GM23338 (cell line): ENCODE measurements at regions not wholly inside any gene's neighbourhood (a gene's known extent, or its start where the extent isn't known, plus 50 kb on each side); places are given as distances from the start of the nearest gene placed in this dataset.

Source experiments
- ATAC-seq: fragments of 200-7000 bp; cut with Tn5 transposase; 3 replicates; pipeline ENCODE4 v1.9.1; 2020
- DNase-seq: peaks from one replicate; pipeline ENCODE4 v3.0.0-alpha.2; 2015; ENCODE audit warnings: low spot score
- H2AFZ ChIP-seq: fragments of 200-600 bp; sonication (generic); 2 replicates; pipeline ENCODE4 v1.8.0; 2016; ENCODE audit warnings: antibody characterized with exemption, mild to moderate bottlenecking, moderate library complexity
- H3F3A ChIP-seq: fragments of 200-600 bp; sonication (generic); replicated peaks from 2 replicates; pipeline ENCODE4 v1.8.0; 2017; ENCODE audit warnings: antibody characterized with exemption, mixed run types, low read depth
- H3K27ac ChIP-seq: fragments of 200-600 bp; sonication (generic); 2 replicates; pipeline ENCODE4 v1.6.1; 2016; ENCODE audit warnings: low read depth
- H3K27me3 ChIP-seq: fragments of 200-600 bp; sonication (generic); 2 replicates; pipeline ENCODE4 v1.8.0; 2016; ENCODE audit warnings: mild to moderate bottlenecking, mixed run types, moderate library complexity; ENCODE audit not compliant: insufficient read depth
- H3K36me3 ChIP-seq: fragments of 200-600 bp; sonication (generic); 2 replicates; pipeline ENCODE4 v1.8.0; 2016; ENCODE audit warnings: mild to moderate bottlenecking; ENCODE audit not compliant: insufficient read depth
- H3K4me1 ChIP-seq: fragments of 200-600 bp; sonication (generic); 2 replicates; pipeline ENCODE4 v1.8.0; 2016; ENCODE audit warnings: mild to moderate bottlenecking, moderate library complexity; ENCODE audit not compliant: insufficient read depth
- H3K4me2 ChIP-seq: fragments of 200-600 bp; sonication (generic); 2 replicates; pipeline ENCODE4 v1.7.1; 2017; ENCODE audit warnings: mixed run types
- H3K4me3 ChIP-seq: fragments of 200-600 bp; sonication (generic); 2 replicates; pipeline ENCODE4 v1.6.1; 2016; ENCODE audit warnings: mixed run types
- H3K79me2 ChIP-seq: fragments of 200-600 bp; sonication (generic); replicated peaks from 2 replicates; pipeline ENCODE4 v1.8.0; 2017; ENCODE audit warnings: mild to moderate bottlenecking; ENCODE audit not compliant: insufficient read depth
- H3K9me2 ChIP-seq: fragments of 200-600 bp; sonication (generic); 2 replicates; pipeline ENCODE4 v1.8.0; 2017; ENCODE audit not compliant: insufficient read depth
- H4K20me1 ChIP-seq: fragments of 200-600 bp; sonication (generic); replicated peaks from 2 replicates; pipeline ENCODE4 v1.8.0; 2017; ENCODE audit warnings: mild to moderate bottlenecking; ENCODE audit not compliant: insufficient read depth
- H3K27ac Mint-ChIP-seq: 2 replicates; pipeline ENCODE4 v1.8.0; 2020; ENCODE audit warnings: inconsistent platforms, mild to moderate bottlenecking, moderate library complexity, mixed read lengths
- H3K27me3 Mint-ChIP-seq: 3 replicates; pipeline ENCODE4 v1.8.0; 2022; ENCODE audit warnings: low read depth, mild to moderate bottlenecking, moderate library complexity, mixed read lengths, inconsistent platforms; ENCODE audit not compliant: insufficient read depth, poor library complexity
- H3K36me3 Mint-ChIP-seq: 3 replicates; pipeline ENCODE4 v1.8.0; 2021; ENCODE audit warnings: low read depth, mild to moderate bottlenecking, inconsistent platforms, moderate library complexity, mixed read lengths
- H3K4me1 Mint-ChIP-seq: 3 replicates; pipeline ENCODE4 v1.8.0; 2020; ENCODE audit warnings: mild to moderate bottlenecking, inconsistent platforms, mixed read lengths
- H3K4me3 Mint-ChIP-seq: 3 replicates; pipeline ENCODE4 v1.8.0; 2021; ENCODE audit warnings: moderate library complexity, mild to moderate bottlenecking, inconsistent platforms, mixed read lengths
- H3K9me3 Mint-ChIP-seq: 3 replicates; pipeline ENCODE4 v1.8.0; 2020; ENCODE audit warnings: moderate library complexity, mild to moderate bottlenecking, inconsistent platforms, mixed read lengths
- CREB1 ChIP-seq: fragments of 250-450 bp; sonication (Bioruptor Pico); IDR thresholded peaks from 2 replicates; pipeline ENCODE4 v1.5.0; 2020; ENCODE audit warnings: low read depth, mild to moderate bottlenecking, moderate library complexity
- EZH2 ChIP-seq: fragments of 200-600 bp; sonication (generic); IDR thresholded peaks from one replicate; pipeline ENCODE4 v1.8.0; 2017; ENCODE audit warnings: antibody characterized with exemption, mild to moderate bottlenecking, low read depth; ENCODE audit not compliant: unreplicated experiment
- EZH2phosphoT487 ChIP-seq: fragments of 200-600 bp; sonication (generic); IDR thresholded peaks from one replicate; pipeline ENCODE4 v1.8.1; 2018; ENCODE audit warnings: antibody characterized with exemption; ENCODE audit not compliant: unreplicated experiment
- JUNB ChIP-seq: IDR thresholded peaks from one replicate; pipeline ENCODE4 v1.6.1; 2016; ENCODE audit warnings: antibody characterized with exemption; ENCODE audit not compliant: unreplicated experiment
- NANOG ChIP-seq: IDR thresholded peaks from 2 replicates; pipeline ENCODE4 v1.6.1; 2016; ENCODE audit warnings: antibody characterized with exemption, borderline replicate concordance
- POLR2AphosphoS5 ChIP-seq: IDR thresholded peaks from 2 replicates; pipeline ENCODE4 v1.6.1; 2016; ENCODE audit warnings: antibody characterized with exemption, low read depth
- STAT1 ChIP-seq: IDR thresholded peaks from one replicate; pipeline ENCODE4 v1.6.1; 2016; ENCODE audit warnings: antibody characterized with exemption; ENCODE audit not compliant: unreplicated experiment
- ZNF114 ChIP-seq: fragments of 250-450 bp; sonication (Bioruptor Pico); IDR thresholded peaks from 2 replicates; pipeline ENCODE4 v1.5.0; 2020; ENCODE audit warnings: mild to moderate bottlenecking, moderate library complexity
- ZNF331 ChIP-seq: fragments of 250-450 bp; sonication (Bioruptor Pico); IDR thresholded peaks from 2 replicates; pipeline ENCODE4 v1.5.0; 2020; ENCODE audit warnings: low read depth, mild to moderate bottlenecking, moderate library complexity
- TF ChIP-seq, protein P1 (sequence below): fragments of 250-450 bp; sonication (Bioruptor Pico); IDR thresholded peaks from 2 replicates; pipeline ENCODE4 v1.5.0; 2020; ENCODE audit warnings: mild to moderate bottlenecking, moderate library complexity
- TF ChIP-seq, protein P2 (sequence below), 2 experiments: fragments of 200-600 bp in 1 of 2; sonication (generic) in 1 of 2; conservative IDR thresholded peaks; 2 replicates each; pipeline versions ENCODE4 v1.5.1 to v1.6.1; 2016 to 2017; ENCODE audit warnings: antibody characterized with exemption in 2 of 2, low read depth in 2 of 2, mild to moderate bottlenecking in 2 of 2, moderate library complexity in 1 of 2
- TF ChIP-seq, protein P3 (sequence below): IDR thresholded peaks from one replicate; pipeline ENCODE4 v1.6.1; 2018; ENCODE audit warnings: antibody characterized with exemption; ENCODE audit not compliant: unreplicated experiment
- TF ChIP-seq, protein P4 (sequence below): IDR thresholded peaks from 2 replicates; pipeline ENCODE4 v1.6.1; 2016; ENCODE audit warnings: antibody characterized with exemption

DNA sequence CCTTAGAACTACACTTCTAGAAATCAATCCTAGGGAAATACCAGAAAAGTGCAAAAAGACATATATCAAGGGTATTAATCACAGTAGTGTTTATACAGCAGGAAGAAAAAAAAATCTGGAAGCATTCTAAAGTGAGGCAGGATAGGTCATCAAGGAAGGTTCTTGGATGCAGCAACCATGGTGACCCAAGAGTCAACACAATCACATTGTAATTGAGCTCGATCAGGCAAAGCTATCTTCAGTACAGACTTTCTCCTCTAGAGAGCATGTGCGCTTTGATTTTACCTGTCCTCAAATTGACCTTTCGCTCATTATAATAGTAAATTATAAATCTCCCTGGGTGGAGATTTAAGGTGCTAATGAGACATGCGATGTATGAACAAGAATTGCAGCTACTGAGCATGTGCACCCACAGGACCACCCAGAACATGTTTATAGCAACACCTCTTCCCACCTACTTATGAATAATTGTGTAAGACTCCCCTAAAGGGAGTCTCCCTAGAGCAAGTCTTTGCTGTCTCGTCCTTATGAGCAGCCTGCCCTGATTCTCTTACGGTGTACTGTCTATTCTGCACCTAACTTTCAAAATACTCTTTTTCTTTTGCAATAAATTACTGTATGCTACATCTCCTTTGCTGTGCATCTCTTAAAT lies 297.7 kb downstream of the ATPSCKMT start:
- DNase-seq (peak; percentile 21), ATAC-seq (no peak)
- peaks cover 7% of the 10 kb centered on the region; the same call in 1 of the 2 replicates for H3K9me2 ChIP-seq
- no peak overlapping the region for H3K4me3 ChIP-seq
- TF ChIP-seq JUNB = no peak
- no peak for TF ChIP-seq POLR2AphosphoS5
- TF ChIP-seq, protein P1, sequence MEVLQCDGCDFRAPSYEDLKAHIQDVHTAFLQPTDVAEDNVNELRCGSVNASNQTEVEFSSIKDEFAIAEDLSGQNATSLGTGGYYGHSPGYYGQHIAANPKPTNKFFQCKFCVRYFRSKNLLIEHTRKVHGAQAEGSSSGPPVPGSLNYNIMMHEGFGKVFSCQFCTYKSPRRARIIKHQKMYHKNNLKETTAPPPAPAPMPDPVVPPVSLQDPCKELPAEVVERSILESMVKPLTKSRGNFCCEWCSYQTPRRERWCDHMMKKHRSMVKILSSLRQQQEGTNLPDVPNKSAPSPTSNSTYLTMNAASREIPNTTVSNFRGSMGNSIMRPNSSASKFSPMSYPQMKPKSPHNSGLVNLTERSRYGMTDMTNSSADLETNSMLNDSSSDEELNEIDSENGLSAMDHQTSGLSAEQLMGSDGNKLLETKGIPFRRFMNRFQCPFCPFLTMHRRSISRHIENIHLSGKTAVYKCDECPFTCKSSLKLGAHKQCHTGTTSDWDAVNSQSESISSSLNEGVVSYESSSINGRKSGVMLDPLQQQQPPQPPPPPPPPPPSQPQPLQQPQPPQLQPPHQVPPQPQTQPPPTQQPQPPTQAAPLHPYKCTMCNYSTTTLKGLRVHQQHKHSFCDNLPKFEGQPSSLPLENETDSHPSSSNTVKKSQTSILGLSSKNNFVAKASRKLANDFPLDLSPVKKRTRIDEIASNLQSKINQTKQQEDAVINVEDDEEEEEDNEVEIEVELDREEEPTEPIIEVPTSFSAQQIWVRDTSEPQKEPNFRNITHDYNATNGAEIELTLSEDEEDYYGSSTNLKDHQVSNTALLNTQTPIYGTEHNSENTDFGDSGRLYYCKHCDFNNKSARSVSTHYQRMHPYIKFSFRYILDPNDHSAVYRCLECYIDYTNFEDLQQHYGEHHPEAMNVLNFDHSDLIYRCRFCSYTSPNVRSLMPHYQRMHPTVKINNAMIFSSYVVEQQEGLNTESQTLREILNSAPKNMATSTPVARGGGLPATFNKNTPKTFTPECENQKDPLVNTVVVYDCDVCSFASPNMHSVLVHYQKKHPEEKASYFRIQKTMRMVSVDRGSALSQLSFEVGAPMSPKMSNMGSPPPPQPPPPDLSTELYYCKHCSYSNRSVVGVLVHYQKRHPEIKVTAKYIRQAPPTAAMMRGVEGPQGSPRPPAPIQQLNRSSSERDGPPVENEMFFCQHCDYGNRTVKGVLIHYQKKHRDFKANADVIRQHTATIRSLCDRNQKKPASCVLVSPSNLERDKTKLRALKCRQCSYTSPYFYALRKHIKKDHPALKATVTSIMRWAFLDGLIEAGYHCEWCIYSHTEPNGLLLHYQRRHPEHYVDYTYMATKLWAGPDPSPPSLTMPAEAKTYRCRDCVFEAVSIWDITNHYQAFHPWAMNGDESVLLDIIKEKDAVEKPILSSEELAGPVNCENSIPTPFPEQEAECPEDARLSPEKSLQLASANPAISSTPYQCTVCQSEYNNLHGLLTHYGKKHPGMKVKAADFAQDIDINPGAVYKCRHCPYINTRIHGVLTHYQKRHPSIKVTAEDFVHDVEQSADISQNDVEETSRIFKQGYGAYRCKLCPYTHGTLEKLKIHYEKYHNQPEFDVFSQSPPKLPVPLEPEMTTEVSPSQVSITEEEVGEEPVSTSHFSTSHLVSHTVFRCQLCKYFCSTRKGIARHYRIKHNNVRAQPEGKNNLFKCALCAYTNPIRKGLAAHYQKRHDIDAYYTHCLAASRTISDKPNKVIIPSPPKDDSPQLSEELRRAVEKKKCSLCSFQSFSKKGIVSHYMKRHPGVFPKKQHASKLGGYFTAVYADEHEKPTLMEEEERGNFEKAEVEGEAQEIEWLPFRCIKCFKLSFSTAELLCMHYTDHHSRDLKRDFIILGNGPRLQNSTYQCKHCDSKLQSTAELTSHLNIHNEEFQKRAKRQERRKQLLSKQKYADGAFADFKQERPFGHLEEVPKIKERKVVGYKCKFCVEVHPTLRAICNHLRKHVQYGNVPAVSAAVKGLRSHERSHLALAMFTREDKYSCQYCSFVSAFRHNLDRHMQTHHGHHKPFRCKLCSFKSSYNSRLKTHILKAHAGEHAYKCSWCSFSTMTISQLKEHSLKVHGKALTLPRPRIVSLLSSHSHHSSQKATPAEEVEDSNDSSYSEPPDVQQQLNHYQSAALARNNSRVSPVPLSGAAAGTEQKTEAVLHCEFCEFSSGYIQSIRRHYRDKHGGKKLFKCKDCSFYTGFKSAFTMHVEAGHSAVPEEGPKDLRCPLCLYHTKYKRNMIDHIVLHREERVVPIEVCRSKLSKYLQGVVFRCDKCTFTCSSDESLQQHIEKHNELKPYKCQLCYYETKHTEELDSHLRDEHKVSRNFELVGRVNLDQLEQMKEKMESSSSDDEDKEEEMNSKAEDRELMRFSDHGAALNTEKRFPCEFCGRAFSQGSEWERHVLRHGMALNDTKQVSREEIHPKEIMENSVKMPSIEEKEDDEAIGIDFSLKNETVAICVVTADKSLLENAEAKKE (CRISPR knock-in tag) = no peak
- TF ChIP-seq, protein P2, sequence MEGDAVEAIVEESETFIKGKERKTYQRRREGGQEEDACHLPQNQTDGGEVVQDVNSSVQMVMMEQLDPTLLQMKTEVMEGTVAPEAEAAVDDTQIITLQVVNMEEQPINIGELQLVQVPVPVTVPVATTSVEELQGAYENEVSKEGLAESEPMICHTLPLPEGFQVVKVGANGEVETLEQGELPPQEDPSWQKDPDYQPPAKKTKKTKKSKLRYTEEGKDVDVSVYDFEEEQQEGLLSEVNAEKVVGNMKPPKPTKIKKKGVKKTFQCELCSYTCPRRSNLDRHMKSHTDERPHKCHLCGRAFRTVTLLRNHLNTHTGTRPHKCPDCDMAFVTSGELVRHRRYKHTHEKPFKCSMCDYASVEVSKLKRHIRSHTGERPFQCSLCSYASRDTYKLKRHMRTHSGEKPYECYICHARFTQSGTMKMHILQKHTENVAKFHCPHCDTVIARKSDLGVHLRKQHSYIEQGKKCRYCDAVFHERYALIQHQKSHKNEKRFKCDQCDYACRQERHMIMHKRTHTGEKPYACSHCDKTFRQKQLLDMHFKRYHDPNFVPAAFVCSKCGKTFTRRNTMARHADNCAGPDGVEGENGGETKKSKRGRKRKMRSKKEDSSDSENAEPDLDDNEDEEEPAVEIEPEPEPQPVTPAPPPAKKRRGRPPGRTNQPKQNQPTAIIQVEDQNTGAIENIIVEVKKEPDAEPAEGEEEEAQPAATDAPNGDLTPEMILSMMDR (conservative IDR thresholded peaks at IDR 0.05; ENCODE audit: low read depth in 2 of 2) = no peak
- TF ChIP-seq, protein P3, sequence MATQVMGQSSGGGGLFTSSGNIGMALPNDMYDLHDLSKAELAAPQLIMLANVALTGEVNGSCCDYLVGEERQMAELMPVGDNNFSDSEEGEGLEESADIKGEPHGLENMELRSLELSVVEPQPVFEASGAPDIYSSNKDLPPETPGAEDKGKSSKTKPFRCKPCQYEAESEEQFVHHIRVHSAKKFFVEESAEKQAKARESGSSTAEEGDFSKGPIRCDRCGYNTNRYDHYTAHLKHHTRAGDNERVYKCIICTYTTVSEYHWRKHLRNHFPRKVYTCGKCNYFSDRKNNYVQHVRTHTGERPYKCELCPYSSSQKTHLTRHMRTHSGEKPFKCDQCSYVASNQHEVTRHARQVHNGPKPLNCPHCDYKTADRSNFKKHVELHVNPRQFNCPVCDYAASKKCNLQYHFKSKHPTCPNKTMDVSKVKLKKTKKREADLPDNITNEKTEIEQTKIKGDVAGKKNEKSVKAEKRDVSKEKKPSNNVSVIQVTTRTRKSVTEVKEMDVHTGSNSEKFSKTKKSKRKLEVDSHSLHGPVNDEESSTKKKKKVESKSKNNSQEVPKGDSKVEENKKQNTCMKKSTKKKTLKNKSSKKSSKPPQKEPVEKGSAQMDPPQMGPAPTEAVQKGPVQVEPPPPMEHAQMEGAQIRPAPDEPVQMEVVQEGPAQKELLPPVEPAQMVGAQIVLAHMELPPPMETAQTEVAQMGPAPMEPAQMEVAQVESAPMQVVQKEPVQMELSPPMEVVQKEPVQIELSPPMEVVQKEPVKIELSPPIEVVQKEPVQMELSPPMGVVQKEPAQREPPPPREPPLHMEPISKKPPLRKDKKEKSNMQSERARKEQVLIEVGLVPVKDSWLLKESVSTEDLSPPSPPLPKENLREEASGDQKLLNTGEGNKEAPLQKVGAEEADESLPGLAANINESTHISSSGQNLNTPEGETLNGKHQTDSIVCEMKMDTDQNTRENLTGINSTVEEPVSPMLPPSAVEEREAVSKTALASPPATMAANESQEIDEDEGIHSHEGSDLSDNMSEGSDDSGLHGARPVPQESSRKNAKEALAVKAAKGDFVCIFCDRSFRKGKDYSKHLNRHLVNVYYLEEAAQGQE = no peak
- no peak for TF ChIP-seq ZNF114 (CRISPR knock-in tag)
- TF ChIP-seq, protein P4, sequence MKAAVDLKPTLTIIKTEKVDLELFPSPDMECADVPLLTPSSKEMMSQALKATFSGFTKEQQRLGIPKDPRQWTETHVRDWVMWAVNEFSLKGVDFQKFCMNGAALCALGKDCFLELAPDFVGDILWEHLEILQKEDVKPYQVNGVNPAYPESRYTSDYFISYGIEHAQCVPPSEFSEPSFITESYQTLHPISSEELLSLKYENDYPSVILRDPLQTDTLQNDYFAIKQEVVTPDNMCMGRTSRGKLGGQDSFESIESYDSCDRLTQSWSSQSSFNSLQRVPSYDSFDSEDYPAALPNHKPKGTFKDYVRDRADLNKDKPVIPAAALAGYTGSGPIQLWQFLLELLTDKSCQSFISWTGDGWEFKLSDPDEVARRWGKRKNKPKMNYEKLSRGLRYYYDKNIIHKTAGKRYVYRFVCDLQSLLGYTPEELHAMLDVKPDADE = no peak
- no peak for TF ChIP-seq EZH2
- TF ChIP-seq STAT1 = no peak
- no peak for TF ChIP-seq NANOG
- no peak for TF ChIP-seq EZH2phosphoT487
- TF ChIP-seq ZNF331 (CRISPR knock-in tag) = no peak
- no peak for TF ChIP-seq CREB1 (CRISPR knock-in tag)
- H2AFZ ChIP-seq = no peak overlapping the region
- Mint-ChIP-seq H3K9me3 (peaks cover 8% of the 10 kb centered on the region; the same call in 2 of the 3 replicates), H3K4me1 (peaks cover 18% of the 10 kb centered on the region), H3K27ac (no peak overlapping the region), H3K27me3 (peaks cover 7% of the 10 kb centered on the region), H3K4me3 (no peak overlapping the region), H3K36me3 (no peaks in the 10 kb centered on the region; the same call in 2 of the 3 replicates)
- H3K36me3 ChIP-seq = no peaks in the 10 kb centered on the region
- H3K27me3 ChIP-seq = no peaks in the 10 kb centered on the region
- peaks cover 4% of the 10 kb centered on the region; the same call in 1 of the 2 replicates for H3K4me1 ChIP-seq
- no peaks in the 10 kb centered on the region for H3F3A ChIP-seq
- H3K27ac ChIP-seq = no peak overlapping the region
- no peaks in the 10 kb centered on the region for H4K20me1 ChIP-seq
- H3K4me2 ChIP-seq = no peak overlapping the region
- H3K79me2 ChIP-seq = no peaks in the 10 kb centered on the region
